ENCODE measurements at regions not wholly inside any gene's neighbourhood (a gene's known extent, or its start where the extent isn't known, plus 50 kb on each side); places are given as distances from the start of the nearest gene placed in this dataset.
"Not testable (repeated sequence)": the region's sequence is repeated elsewhere in the genome, so short reads cannot be mapped to it uniquely, and the experiment has no call there.

GRCh38 chr6:125377621-125378020 is 75.9 kb upstream of the HDDC2 start:
- no peak for TF ChIP-seq CTCF (IDR thresholded peaks at IDR 0.05; ENCODE audit: unreplicated experiment)
- Mint-ChIP-seq H3K36me3 (ENCODE audit: insufficient read depth, unreplicated experiment) (no peaks in the 10 kb centered on the region), H3K27me3 (ENCODE audit: unreplicated experiment) (peaks cover 76% of the 10 kb centered on the region), H3K9me3 (ENCODE audit: low read depth, unreplicated experiment) (no peaks in the 10 kb centered on the region), H3K27ac (ENCODE audit: unreplicated experiment) (no peak overlapping the region), H3K4me1 (ENCODE audit: low read depth, unreplicated experiment) (no peaks in the 10 kb centered on the region), H3K4me3 (ENCODE audit: low read depth, unreplicated experiment) (no peak overlapping the region)
- CTCF ChIA-PET, result no interaction called here
- no TSS peak for BruUV-seq (replicated peaks)
- intact Hi-C loops (cut with micrococcal nuclease; ENCODE audit: unreplicated experiment), result no loop called here
- DNase-seq, result no peak

GRCh38 chr6:125379174-125379573 is 77.4 kb upstream of the HDDC2 start:
- Mint-ChIP-seq H3K27ac (ENCODE audit: unreplicated experiment) (no peak overlapping the region), H3K4me3 (ENCODE audit: low read depth, unreplicated experiment) (no peak overlapping the region), H3K27me3 (ENCODE audit: unreplicated experiment) (peaks cover 69% of the 10 kb centered on the region), H3K9me3 (ENCODE audit: low read depth, unreplicated experiment) (no peaks in the 10 kb centered on the region), H3K36me3 (ENCODE audit: insufficient read depth, unreplicated experiment) (no peaks in the 10 kb centered on the region), H3K4me1 (ENCODE audit: low read depth, unreplicated experiment) (no peaks in the 10 kb centered on the region)
- CTCF ChIA-PET, result no interaction called here
- TF ChIP-seq CTCF (IDR thresholded peaks at IDR 0.05; ENCODE audit: unreplicated experiment), result no peak
- intact Hi-C loops (cut with micrococcal nuclease; ENCODE audit: unreplicated experiment), result no loop called here
- no TSS peak for BruUV-seq (replicated peaks)
- DNase-seq, result no peak

- Mint-ChIP-seq H3K36me3 (ENCODE audit: insufficient read depth, unreplicated experiment) (no peaks in the 10 kb centered on the region), H3K4me3 (ENCODE audit: low read depth, unreplicated experiment) (no peak overlapping the region), H3K4me1 (ENCODE audit: low read depth, unreplicated experiment) (no peaks in the 10 kb centered on the region), H3K27ac (ENCODE audit: unreplicated experiment) (no peak overlapping the region), H3K9me3 (ENCODE audit: low read depth, unreplicated experiment) (no peaks in the 10 kb centered on the region), H3K27me3 (ENCODE audit: unreplicated experiment) (peaks cover 57% of the 10 kb centered on the region)
- intact Hi-C loops (cut with micrococcal nuclease; ENCODE audit: unreplicated experiment), result no loop called here
- CTCF ChIA-PET, result interaction anchor here (0.6 kb wide), 1 partner anchor 1708 kb away, joined by 4 read pairs; no protein-coding TSS in a partner anchor
- no peak for DNase-seq
- TF ChIP-seq CTCF (IDR thresholded peaks at IDR 0.05; ENCODE audit: unreplicated experiment), result no peak
- no TSS peak for BruUV-seq (replicated peaks)
Measured at GRCh38 chr6:125380474-125380873, 78.7 kb upstream of the HDDC2 start.

GRCh38 chr6:125386337-125386736 is 84.6 kb upstream of the HDDC2 start:
- intact Hi-C loops (cut with micrococcal nuclease; ENCODE audit: unreplicated experiment); DNase-seq; H3K4me3 Mint-ChIP-seq (ENCODE audit: low read depth, unreplicated experiment); H3K27ac Mint-ChIP-seq (ENCODE audit: unreplicated experiment); BruUV-seq (replicated peaks); H3K4me1 Mint-ChIP-seq (ENCODE audit: low read depth, unreplicated experiment); H3K9me3 Mint-ChIP-seq (ENCODE audit: low read depth, unreplicated experiment); H3K27me3 Mint-ChIP-seq (ENCODE audit: unreplicated experiment); CTCF ChIA-PET; H3K36me3 Mint-ChIP-seq (ENCODE audit: insufficient read depth, unreplicated experiment): not testable (repeated sequence)

- Mint-ChIP-seq H3K4me1 (ENCODE audit: low read depth, unreplicated experiment) (no peaks in the 10 kb centered on the region), H3K36me3 (ENCODE audit: insufficient read depth, unreplicated experiment) (no peaks in the 10 kb centered on the region), H3K27me3 (ENCODE audit: unreplicated experiment) (peaks cover 10% of the 10 kb centered on the region), H3K27ac (ENCODE audit: unreplicated experiment) (no peak overlapping the region), H3K4me3 (ENCODE audit: low read depth, unreplicated experiment) (no peak overlapping the region), H3K9me3 (ENCODE audit: low read depth, unreplicated experiment) (peaks cover 5% of the 10 kb centered on the region)
- CTCF ChIA-PET, result no interaction called here
- TF ChIP-seq CTCF (IDR thresholded peaks at IDR 0.05; ENCODE audit: unreplicated experiment), result no peak
- intact Hi-C loops (cut with micrococcal nuclease; ENCODE audit: unreplicated experiment), result no loop called here
- BruUV-seq (replicated peaks), result no TSS peak
- no peak for DNase-seq
Measured at GRCh38 chr6:125392682-125393081, 90.9 kb upstream of the HDDC2 start.

All from Calu3 (cell line).